GM23338 (cell line): ENCODE measurements at regions not wholly inside any gene's neighbourhood (a gene's known extent, or its start where the extent isn't known, plus 50 kb on each side); places are given as distances from the start of the nearest gene placed in this dataset.

Experiments used
- CREB1 ChIP-seq: fragments of 250-450 bp; sonication (Bioruptor Pico); IDR thresholded peaks from 2 replicates; pipeline ENCODE4 v1.5.0; 2020; ENCODE audit warnings: low read depth, mild to moderate bottlenecking, moderate library complexity
- CTCF ChIP-seq, 2 experiments: fragments of 200-600 bp in 1 of 2; sonication (generic) in 1 of 2; conservative IDR thresholded peaks; 2 replicates each; pipeline versions ENCODE4 v1.5.1 to v1.6.1; 2016 to 2017; ENCODE audit warnings: antibody characterized with exemption in 2 of 2, low read depth in 2 of 2, mild to moderate bottlenecking in 2 of 2, moderate library complexity in 1 of 2
- ETS1 ChIP-seq: IDR thresholded peaks from 2 replicates; pipeline ENCODE4 v1.6.1; 2016; ENCODE audit warnings: antibody characterized with exemption
- EZH2 ChIP-seq: fragments of 200-600 bp; sonication (generic); IDR thresholded peaks from one replicate; pipeline ENCODE4 v1.8.0; 2017; ENCODE audit warnings: antibody characterized with exemption, mild to moderate bottlenecking, low read depth; ENCODE audit not compliant: unreplicated experiment
- EZH2phosphoT487 ChIP-seq: fragments of 200-600 bp; sonication (generic); IDR thresholded peaks from one replicate; pipeline ENCODE4 v1.8.1; 2018; ENCODE audit warnings: antibody characterized with exemption; ENCODE audit not compliant: unreplicated experiment
- NANOG ChIP-seq: IDR thresholded peaks from 2 replicates; pipeline ENCODE4 v1.6.1; 2016; ENCODE audit warnings: antibody characterized with exemption, borderline replicate concordance
- POLR2AphosphoS5 ChIP-seq: IDR thresholded peaks from 2 replicates; pipeline ENCODE4 v1.6.1; 2016; ENCODE audit warnings: antibody characterized with exemption, low read depth
- REST ChIP-seq: IDR thresholded peaks from one replicate; pipeline ENCODE4 v1.6.1; 2018; ENCODE audit warnings: antibody characterized with exemption; ENCODE audit not compliant: unreplicated experiment
- STAT1 ChIP-seq: IDR thresholded peaks from one replicate; pipeline ENCODE4 v1.6.1; 2016; ENCODE audit warnings: antibody characterized with exemption; ENCODE audit not compliant: unreplicated experiment
- ZNF114 ChIP-seq: fragments of 250-450 bp; sonication (Bioruptor Pico); IDR thresholded peaks from 2 replicates; pipeline ENCODE4 v1.5.0; 2020; ENCODE audit warnings: mild to moderate bottlenecking, moderate library complexity

- no peak for TF ChIP-seq CTCF (conservative IDR thresholded peaks at IDR 0.05; ENCODE audit: low read depth in 2 of 2)
- no peak for TF ChIP-seq EZH2phosphoT487
- no peak for TF ChIP-seq POLR2AphosphoS5
- TF ChIP-seq REST, result no peak
- no peak for TF ChIP-seq EZH2
- no peak for TF ChIP-seq STAT1
- no peak for TF ChIP-seq CREB1 (CRISPR knock-in tag)
- TF ChIP-seq ZNF114 (CRISPR knock-in tag), result no peak
- no peak for TF ChIP-seq ETS1
- TF ChIP-seq NANOG, result no peak
These were observed 709.3 kb upstream of the STXBP6 start for GRCh38 chr14:25759256-25759655.
